ENCODE measurements at regions not wholly inside any gene's neighbourhood (a gene's known extent, or its start where the extent isn't known, plus 50 kb on each side); places are given as distances from the start of the nearest gene placed in this dataset.

GRCh38 chr7:32248522-32248921 is 178.3 kb upstream of the PDE1C start:
- Histone ChIP-seq H3K9ac (ENCODE audit: low read length) (no peak overlapping the region), H3K79me2 (ENCODE audit: control insufficient read depth, insufficient read depth, low read length, poor library complexity) (no peaks in the 10 kb centered on the region), H4K8ac (ENCODE audit: low read depth, low read length) (no peak overlapping the region), H3K79me1 (ENCODE audit: low read length) (no peaks in the 10 kb centered on the region), H2BK120ac (ENCODE audit: insufficient read depth, low read length, poor library complexity) (no peak overlapping the region), H2AK5ac (ENCODE audit: low read length) (no peak overlapping the region), H2BK12ac (ENCODE audit: low read length) (no peak overlapping the region), H2AFZ (ENCODE audit: insufficient read depth, low read length, poor library complexity) (no peak overlapping the region), H3K14ac (ENCODE audit: low read length) (no peak overlapping the region), H3K9me3 (ENCODE audit: insufficient read depth, low read depth, low read length) (peaks cover 3% of the 10 kb centered on the region), H2BK5ac (ENCODE audit: low read depth, low read length, poor library complexity) (no peak overlapping the region), H3K4ac (ENCODE audit: low read depth, low read length) (no peak overlapping the region), H4K91ac (ENCODE audit: low read depth, low read length) (no peak overlapping the region), H4K12ac (ENCODE audit: low read depth, low read length) (no peak overlapping the region), H3K27ac (ENCODE audit: low read depth, low read length) (no peak overlapping the region), H3K18ac (ENCODE audit: low read length) (no peak overlapping the region), H3K4me3 (ENCODE audit: low read depth, low read length) (no peak overlapping the region), H3K27me3 (ENCODE audit: insufficient read depth, low read length) (no peaks in the 10 kb centered on the region), H3K23ac (ENCODE audit: low read length) (no peak overlapping the region), H3K36me3 (ENCODE audit: control insufficient read depth in 1 of 2, insufficient read depth in 2 of 2, low read length in 2 of 2) (no peaks in the 10 kb centered on the region), H3K4me2 (ENCODE audit: low read length) (no peak overlapping the region), H3K4me1 (ENCODE audit: control insufficient read depth in 1 of 2, insufficient read depth in 2 of 2, low read length in 2 of 2) (no peaks in the 10 kb centered on the region)
- no CpG with 5 or more reads among the region's 2 CpGs for WGBS (ENCODE audit: extremely low coverage, insufficient coverage, insufficient read length)
- DNase-seq = no peak

- no peak overlapping the region for H3K18ac ChIP-seq (ENCODE audit: low read length)
- no peak overlapping the region for H4K12ac ChIP-seq (ENCODE audit: low read depth, low read length)
- H3K14ac ChIP-seq (ENCODE audit: low read length) = no peak overlapping the region
- H4K8ac ChIP-seq (ENCODE audit: low read depth, low read length) = no peak overlapping the region
- no peak overlapping the region for H3K23ac ChIP-seq (ENCODE audit: low read length)
- H4K91ac ChIP-seq (ENCODE audit: low read depth, low read length) = no peak overlapping the region
- H2AFZ ChIP-seq (ENCODE audit: insufficient read depth, low read length, poor library complexity) = no peak overlapping the region
- H3K27me3 ChIP-seq (ENCODE audit: insufficient read depth, low read length) = no peaks in the 10 kb centered on the region
- no peak overlapping the region for H3K27ac ChIP-seq (ENCODE audit: low read depth, low read length)
- H3K79me2 ChIP-seq (ENCODE audit: control insufficient read depth, insufficient read depth, low read length, poor library complexity) = no peaks in the 10 kb centered on the region
- no peak overlapping the region for H2BK12ac ChIP-seq (ENCODE audit: low read length)
- no peak overlapping the region for H2AK5ac ChIP-seq (ENCODE audit: low read length)
- no peaks in the 10 kb centered on the region for H3K36me3 ChIP-seq (ENCODE audit: control insufficient read depth in 1 of 2, insufficient read depth in 2 of 2, low read length in 2 of 2)
- no peak overlapping the region for H3K4me2 ChIP-seq (ENCODE audit: low read length)
- H3K4me1 ChIP-seq (ENCODE audit: control insufficient read depth in 1 of 2, insufficient read depth in 2 of 2, low read length in 2 of 2) = no peaks in the 10 kb centered on the region
- H3K4me3 ChIP-seq (ENCODE audit: low read depth, low read length) = no peak overlapping the region
- no peak overlapping the region for H3K4ac ChIP-seq (ENCODE audit: low read depth, low read length)
- DNase-seq = no peak
- H3K79me1 ChIP-seq (ENCODE audit: low read length) = no peaks in the 10 kb centered on the region
- no peak overlapping the region for H3K9ac ChIP-seq (ENCODE audit: low read length)
- no peaks in the 10 kb centered on the region for H3K9me3 ChIP-seq (ENCODE audit: insufficient read depth, low read depth, low read length)
- no CpG with 5 or more reads among the region's 4 CpGs for WGBS (ENCODE audit: extremely low coverage, insufficient coverage, insufficient read length)
- H2BK120ac ChIP-seq (ENCODE audit: insufficient read depth, low read length, poor library complexity) = no peak overlapping the region
- no peak overlapping the region for H2BK5ac ChIP-seq (ENCODE audit: low read depth, low read length, poor library complexity)
Measured at GRCh38 chr7:32244806-32245345, 174.7 kb upstream of the PDE1C start.

GRCh38 chr7:32243687-32244290 is 173.6 kb upstream of the PDE1C start:
- no peak overlapping the region for H2BK5ac ChIP-seq (ENCODE audit: low read depth, low read length, poor library complexity)
- no peak overlapping the region for H2AK5ac ChIP-seq (ENCODE audit: low read length)
- no peak overlapping the region for H3K18ac ChIP-seq (ENCODE audit: low read length)
- H3K14ac ChIP-seq (ENCODE audit: low read length) = no peak overlapping the region
- no peaks in the 10 kb centered on the region for H3K27me3 ChIP-seq (ENCODE audit: insufficient read depth, low read length)
- no peaks in the 10 kb centered on the region for H3K9me3 ChIP-seq (ENCODE audit: insufficient read depth, low read depth, low read length)
- no peak overlapping the region for H3K27ac ChIP-seq (ENCODE audit: low read depth, low read length)
- H2BK12ac ChIP-seq (ENCODE audit: low read length) = no peak overlapping the region
- H3K4me1 ChIP-seq (ENCODE audit: control insufficient read depth in 1 of 2, insufficient read depth in 2 of 2, low read length in 2 of 2) = no peaks in the 10 kb centered on the region
- H4K91ac ChIP-seq (ENCODE audit: low read depth, low read length) = no peak overlapping the region
- no peaks in the 10 kb centered on the region for H3K79me2 ChIP-seq (ENCODE audit: control insufficient read depth, insufficient read depth, low read length, poor library complexity)
- no peak overlapping the region for H2BK120ac ChIP-seq (ENCODE audit: insufficient read depth, low read length, poor library complexity)
- H2AFZ ChIP-seq (ENCODE audit: insufficient read depth, low read length, poor library complexity) = no peak overlapping the region
- no peak overlapping the region for H4K12ac ChIP-seq (ENCODE audit: low read depth, low read length)
- H3K4ac ChIP-seq (ENCODE audit: low read depth, low read length) = no peak overlapping the region
- H3K4me2 ChIP-seq (ENCODE audit: low read length) = no peak overlapping the region
- WGBS (ENCODE audit: extremely low coverage, insufficient coverage, insufficient read length) = no CpG with 5 or more reads among the region's 3 CpGs
- no peak overlapping the region for H3K4me3 ChIP-seq (ENCODE audit: low read depth, low read length)
- no peak overlapping the region for H3K9ac ChIP-seq (ENCODE audit: low read length)
- H4K8ac ChIP-seq (ENCODE audit: low read depth, low read length) = no peak overlapping the region
- H3K23ac ChIP-seq (ENCODE audit: low read length) = no peak overlapping the region
- no peaks in the 10 kb centered on the region for H3K79me1 ChIP-seq (ENCODE audit: low read length)
- no peaks in the 10 kb centered on the region for H3K36me3 ChIP-seq (ENCODE audit: control insufficient read depth in 1 of 2, insufficient read depth in 2 of 2, low read length in 2 of 2)
- no peak for DNase-seq

- Histone ChIP-seq H3K36me3 (ENCODE audit: control insufficient read depth in 1 of 2, insufficient read depth in 2 of 2, low read length in 2 of 2) (no peaks in the 10 kb centered on the region), H3K23ac (ENCODE audit: low read length) (no peak overlapping the region), H3K18ac (ENCODE audit: low read length) (no peak overlapping the region), H2BK120ac (ENCODE audit: insufficient read depth, low read length, poor library complexity) (no peak overlapping the region), H3K4ac (ENCODE audit: low read depth, low read length) (no peak overlapping the region), H4K91ac (ENCODE audit: low read depth, low read length) (no peak overlapping the region), H2BK5ac (ENCODE audit: low read depth, low read length, poor library complexity) (no peak overlapping the region), H3K79me2 (ENCODE audit: control insufficient read depth, insufficient read depth, low read length, poor library complexity) (no peaks in the 10 kb centered on the region), H2BK12ac (ENCODE audit: low read length) (no peak overlapping the region), H3K9ac (ENCODE audit: low read length) (no peak overlapping the region), H3K27ac (ENCODE audit: low read depth, low read length) (no peak overlapping the region), H3K4me3 (ENCODE audit: low read depth, low read length) (no peak overlapping the region), H3K27me3 (ENCODE audit: insufficient read depth, low read length) (no peaks in the 10 kb centered on the region), H2AFZ (ENCODE audit: insufficient read depth, low read length, poor library complexity) (no peak overlapping the region), H3K14ac (ENCODE audit: low read length) (no peak overlapping the region), H3K79me1 (ENCODE audit: low read length) (no peaks in the 10 kb centered on the region), H3K4me2 (ENCODE audit: low read length) (no peak overlapping the region), H3K4me1 (ENCODE audit: control insufficient read depth in 1 of 2, insufficient read depth in 2 of 2, low read length in 2 of 2) (no peaks in the 10 kb centered on the region), H4K12ac (ENCODE audit: low read depth, low read length) (no peak overlapping the region), H4K8ac (ENCODE audit: low read depth, low read length) (no peak overlapping the region), H3K9me3 (ENCODE audit: insufficient read depth, low read depth, low read length) (no peaks in the 10 kb centered on the region), H2AK5ac (ENCODE audit: low read length) (no peak overlapping the region)
- WGBS (ENCODE audit: extremely low coverage, insufficient coverage, insufficient read length) = no CpG with 5 or more reads among the region's 3 CpGs
- DNase-seq = no peak
Measured at GRCh38 chr7:32242436-32242835, 172.2 kb upstream of the PDE1C start.
